KMS-11 (cell line): ENCODE measurements at regions not wholly inside any gene's neighbourhood (a gene's known extent, or its start where the extent isn't known, plus 50 kb on each side); places are given as distances from the start of the nearest gene placed in this dataset.

Source experiments
- H2AFZ ChIP-seq: fragments of 200-600 bp; sonication (generic); 2 replicates; pipeline ENCODE4 v1.6.1; 2016; ENCODE audit warnings: antibody characterized with exemption, mixed run types, low read depth
- H3K27ac ChIP-seq: fragments of 200-600 bp; sonication (generic); 2 replicates; pipeline ENCODE4 v1.6.1; 2016; ENCODE audit warnings: mild to moderate bottlenecking, mixed run types
- H3K27me3 ChIP-seq: fragments of 200-600 bp; sonication (generic); 2 replicates; pipeline ENCODE4 v1.6.1; 2017; ENCODE audit warnings: mild to moderate bottlenecking, low read depth, mixed run types, moderate library complexity; ENCODE audit not compliant: insufficient read depth
- H3K36me3 ChIP-seq: fragments of 200-600 bp; sonication (generic); 2 replicates; pipeline ENCODE4 v1.6.1; 2017; ENCODE audit warnings: mild to moderate bottlenecking, mixed run types; ENCODE audit not compliant: insufficient read depth
- H3K4me1 ChIP-seq: fragments of 200-600 bp; sonication (generic); 2 replicates; pipeline ENCODE4 v1.6.1; 2016; ENCODE audit warnings: mild to moderate bottlenecking, low read depth, mixed run types; ENCODE audit not compliant: poor library complexity, severe bottlenecking
- H3K4me2 ChIP-seq: fragments of 200-600 bp; sonication (generic); 2 replicates; pipeline ENCODE4 v1.7.0; 2016; ENCODE audit warnings: mild to moderate bottlenecking, mixed run types
- H3K4me3 ChIP-seq: fragments of 200-600 bp; sonication (generic); IDR thresholded peaks from 2 replicates; pipeline ENCODE4 v1.6.1; 2017; ENCODE audit warnings: low read depth, low read length, mixed read lengths; ENCODE audit not compliant: insufficient read depth
- H3K79me2 ChIP-seq: fragments of 200-600 bp; sonication (generic); 2 replicates; pipeline ENCODE4 v1.6.1; 2016; ENCODE audit warnings: low read depth, mixed run types; ENCODE audit not compliant: insufficient read depth
- H3K9ac ChIP-seq: fragments of 200-600 bp; sonication (generic); 2 replicates; pipeline ENCODE4 v1.6.1; 2016; ENCODE audit warnings: mild to moderate bottlenecking, mixed run types
- H4K20me1 ChIP-seq: fragments of 200-600 bp; sonication (generic); 2 replicates; pipeline ENCODE4 v1.6.1; 2016; ENCODE audit warnings: mild to moderate bottlenecking, mixed run types; ENCODE audit not compliant: insufficient read depth
- CTCF ChIP-seq: fragments of 200-600 bp; sonication (generic); conservative IDR thresholded peaks from 2 replicates; pipeline ENCODE4 v1.6.1; 2017; ENCODE audit warnings: low read depth, mild to moderate bottlenecking, antibody characterized with exemption, low read length, moderate library complexity, mixed read lengths

DNA sequence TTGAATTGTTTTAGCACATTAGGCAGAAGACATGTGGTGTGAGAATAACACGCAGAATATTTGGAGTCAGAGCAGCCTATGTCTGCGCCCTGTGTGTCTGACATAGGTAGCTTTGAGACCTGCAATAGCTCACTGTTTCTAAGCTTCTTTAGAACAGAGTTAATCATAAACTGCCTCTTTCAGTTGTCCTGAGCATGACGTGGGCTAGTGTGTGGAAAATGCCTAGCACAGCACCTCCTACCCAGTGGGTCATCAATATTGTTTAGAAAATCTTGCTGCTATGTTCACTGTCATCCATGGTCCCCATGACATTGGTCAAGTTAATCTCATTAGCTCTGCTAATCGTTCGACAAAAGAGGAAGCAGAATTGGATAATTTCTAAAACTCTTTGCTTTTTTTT, 357.4 kb upstream of the SGCD start:
- H3K9ac ChIP-seq = no peak overlapping the region
- TF ChIP-seq CTCF = no peak
- no peak overlapping the region for H3K4me3 ChIP-seq
- no peak overlapping the region for H3K4me2 ChIP-seq
- H3K36me3 ChIP-seq = no peaks in the 10 kb centered on the region
- no peak overlapping the region for H3K27ac ChIP-seq
- no peaks in the 10 kb centered on the region for H3K27me3 ChIP-seq
- H3K79me2 ChIP-seq = no peaks in the 10 kb centered on the region
- H2AFZ ChIP-seq = no peak overlapping the region
- no peaks in the 10 kb centered on the region for H4K20me1 ChIP-seq
- H3K4me1 ChIP-seq = no peaks in the 10 kb centered on the region

GRCh38 chr5:155974369-155974768, 352.6 kb upstream of the SGCD start:
- Histone ChIP-seq H3K4me3 (no peak overlapping the region), H3K27me3 (no peaks in the 10 kb centered on the region), H2AFZ (no peak overlapping the region), H3K27ac (no peak overlapping the region), H3K36me3 (no peaks in the 10 kb centered on the region), H4K20me1 (no peaks in the 10 kb centered on the region), H3K4me2 (no peak overlapping the region), H3K9ac (no peak overlapping the region), H3K4me1 (no peaks in the 10 kb centered on the region), H3K79me2 (no peaks in the 10 kb centered on the region)
- no peak for TF ChIP-seq CTCF

DNA sequence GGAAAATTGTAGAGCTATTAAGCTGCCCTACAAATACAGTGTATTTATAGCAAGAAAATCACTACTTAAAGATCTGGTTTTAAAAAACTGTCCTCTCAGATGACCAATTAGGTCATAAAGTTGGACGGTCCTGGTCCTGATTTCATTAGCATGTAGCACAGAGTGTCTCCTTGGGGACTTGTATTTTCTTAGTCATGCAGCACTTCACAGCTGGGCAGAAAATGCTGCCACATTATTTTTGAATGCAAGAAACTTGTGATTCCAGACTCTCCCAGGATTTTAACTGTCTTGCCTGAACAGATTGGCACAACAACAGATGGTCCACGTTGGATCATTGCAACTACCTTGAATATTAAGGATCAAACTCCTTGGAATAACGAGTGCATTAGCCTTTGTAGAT, 348.1 kb upstream of the SGCD start:
- Histone ChIP-seq H3K27ac (no peak overlapping the region), H3K4me2 (no peak overlapping the region), H3K9ac (no peak overlapping the region), H2AFZ (no peak overlapping the region), H4K20me1 (no peaks in the 10 kb centered on the region), H3K27me3 (no peaks in the 10 kb centered on the region), H3K4me1 (no peaks in the 10 kb centered on the region), H3K36me3 (no peaks in the 10 kb centered on the region), H3K79me2 (no peaks in the 10 kb centered on the region), H3K4me3 (no peak overlapping the region)
- TF ChIP-seq CTCF = no peak

DNA sequence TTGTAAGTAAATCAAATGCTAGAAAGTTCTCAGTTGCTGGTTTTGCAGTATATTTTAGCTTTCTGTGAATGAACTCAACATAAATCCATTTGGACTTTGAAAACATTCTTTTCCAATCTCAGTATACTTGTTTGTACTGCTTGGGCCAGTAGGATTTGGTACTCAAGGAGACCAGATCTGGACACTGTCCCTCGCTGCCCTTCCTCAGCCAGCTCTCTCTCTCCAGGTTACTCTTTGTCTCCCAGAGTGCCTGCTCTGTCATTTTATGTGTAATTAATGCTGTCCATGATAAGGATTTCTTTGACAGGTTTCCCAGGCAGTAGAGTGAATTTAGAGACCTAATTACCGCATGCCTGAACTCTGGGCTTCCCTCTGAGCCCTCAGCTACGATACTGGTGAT, 344.6 kb upstream of the SGCD start:
- Histone ChIP-seq H3K79me2 (no peaks in the 10 kb centered on the region), H3K9ac (no peak overlapping the region), H3K4me2 (no peak overlapping the region), H3K4me3 (no peak overlapping the region), H2AFZ (no peak overlapping the region), H3K4me1 (no peaks in the 10 kb centered on the region), H4K20me1 (no peaks in the 10 kb centered on the region), H3K27me3 (no peaks in the 10 kb centered on the region), H3K27ac (no peak overlapping the region), H3K36me3 (no peaks in the 10 kb centered on the region)
- TF ChIP-seq CTCF = no peak

GRCh38 chr5:155983954-155984353, 343.0 kb upstream of the SGCD start:
- no peaks in the 10 kb centered on the region for H3K4me1 ChIP-seq
- H3K27me3 ChIP-seq = no peaks in the 10 kb centered on the region

More at GRCh38 chr5:155983954-155984353, 343.0 kb upstream of the SGCD start:
- H3K36me3 ChIP-seq = no peaks in the 10 kb centered on the region
- H3K4me3 ChIP-seq = no peak overlapping the region
- H2AFZ ChIP-seq = no peak overlapping the region
- H3K79me2 ChIP-seq = no peaks in the 10 kb centered on the region
- no peak overlapping the region for H3K4me2 ChIP-seq
- no peak overlapping the region for H3K9ac ChIP-seq
- TF ChIP-seq CTCF = no peak
- H4K20me1 ChIP-seq = no peaks in the 10 kb centered on the region
- no peak overlapping the region for H3K27ac ChIP-seq
